DMS53 treated with DMSO at 0.1 percent for 48 hours (cell line): ENCODE measurements at regions not wholly inside any gene's neighbourhood (a gene's known extent, or its start where the extent isn't known, plus 50 kb on each side); places are given as distances from the start of the nearest gene placed in this dataset.

ENCODE experiments used
- DNase-seq: peaks from one replicate; lab custom pipeline; 2025; ENCODE audit not compliant: unreplicated experiment; lab: John Stamatoyannopoulos, UW

DNA sequence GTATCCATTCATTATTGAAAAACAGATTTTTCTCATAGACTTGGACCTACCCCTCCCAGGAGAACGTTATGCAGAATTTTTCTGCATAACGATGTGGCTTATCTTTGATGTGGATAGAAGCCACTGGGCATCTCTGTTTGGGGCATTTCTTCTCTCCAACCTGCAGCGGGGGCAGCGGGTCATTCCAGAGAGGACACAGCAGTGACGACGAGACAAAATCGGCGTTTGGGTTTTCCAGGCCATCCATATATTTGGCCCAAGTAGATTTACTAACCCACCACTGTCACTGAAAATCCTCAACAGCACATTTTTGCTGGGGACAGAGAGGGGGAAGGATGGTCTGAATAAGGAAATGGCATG is 299.3 kb upstream of the PITRM1 start:
- DNase-seq: no peak

- no peak for DNase-seq
Observed at GRCh38 chr10:3471472-3471871, 298.9 kb upstream of the PITRM1 start.

DNA sequence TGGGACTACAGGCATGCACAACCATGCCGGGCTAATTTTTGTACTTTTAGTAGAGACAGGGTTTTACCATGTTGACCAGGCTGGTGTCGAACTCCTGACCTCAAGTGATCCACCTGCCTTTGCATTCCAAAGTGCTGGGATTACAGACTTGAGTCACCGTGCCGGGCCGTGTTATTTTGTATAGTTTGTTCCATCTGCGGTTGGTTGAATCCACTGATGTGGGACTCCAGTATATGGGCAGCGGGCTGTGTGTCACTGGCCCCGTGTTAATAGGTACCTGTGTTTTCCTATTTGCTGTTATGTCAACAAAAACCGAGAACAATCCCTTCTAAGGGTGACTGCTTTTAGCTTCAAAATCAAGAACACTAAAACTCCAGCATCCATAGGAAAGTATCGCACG is 297.6 kb upstream of the PITRM1 start:
- DNase-seq: no peak

- no peak for DNase-seq
Observed at GRCh38 chr10:3469639-3470020, 297.0 kb upstream of the PITRM1 start.

DNA sequence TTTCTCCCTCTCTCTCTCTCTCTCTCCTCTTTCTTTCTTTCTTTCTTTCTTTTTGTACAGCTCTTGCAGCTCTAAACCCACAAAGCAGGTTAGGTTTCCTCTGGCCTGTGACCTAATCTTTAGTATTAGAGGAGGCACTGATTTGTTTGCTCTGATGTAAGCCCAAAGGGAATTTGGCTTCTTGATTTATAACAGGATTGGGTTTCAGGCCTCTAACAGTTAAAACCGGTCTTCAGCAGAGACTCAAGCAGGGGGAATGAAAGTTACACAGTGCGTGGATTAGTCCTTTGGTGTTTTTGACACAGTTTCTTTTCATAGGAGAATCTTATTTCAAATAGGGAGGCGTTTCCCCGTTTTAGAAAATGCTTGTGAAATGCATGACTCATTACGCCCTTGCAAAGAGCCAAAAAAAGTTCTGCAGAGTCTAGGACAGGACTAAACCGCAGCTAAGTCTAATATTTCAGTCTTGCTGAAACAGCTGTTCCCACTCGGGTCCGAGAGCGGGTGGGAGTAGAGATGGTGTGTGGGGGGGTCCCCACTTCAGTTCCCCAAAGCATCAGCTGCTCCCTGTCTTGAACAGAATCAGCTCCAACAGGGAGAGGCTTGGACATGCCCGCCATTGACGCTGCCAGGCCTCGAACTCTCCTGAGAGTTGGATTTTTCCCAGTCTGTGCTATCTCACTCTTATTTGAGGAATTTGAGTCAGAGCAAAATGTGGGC is 296.5 kb upstream of the PITRM1 start:
- DNase-seq: no peak

DNA sequence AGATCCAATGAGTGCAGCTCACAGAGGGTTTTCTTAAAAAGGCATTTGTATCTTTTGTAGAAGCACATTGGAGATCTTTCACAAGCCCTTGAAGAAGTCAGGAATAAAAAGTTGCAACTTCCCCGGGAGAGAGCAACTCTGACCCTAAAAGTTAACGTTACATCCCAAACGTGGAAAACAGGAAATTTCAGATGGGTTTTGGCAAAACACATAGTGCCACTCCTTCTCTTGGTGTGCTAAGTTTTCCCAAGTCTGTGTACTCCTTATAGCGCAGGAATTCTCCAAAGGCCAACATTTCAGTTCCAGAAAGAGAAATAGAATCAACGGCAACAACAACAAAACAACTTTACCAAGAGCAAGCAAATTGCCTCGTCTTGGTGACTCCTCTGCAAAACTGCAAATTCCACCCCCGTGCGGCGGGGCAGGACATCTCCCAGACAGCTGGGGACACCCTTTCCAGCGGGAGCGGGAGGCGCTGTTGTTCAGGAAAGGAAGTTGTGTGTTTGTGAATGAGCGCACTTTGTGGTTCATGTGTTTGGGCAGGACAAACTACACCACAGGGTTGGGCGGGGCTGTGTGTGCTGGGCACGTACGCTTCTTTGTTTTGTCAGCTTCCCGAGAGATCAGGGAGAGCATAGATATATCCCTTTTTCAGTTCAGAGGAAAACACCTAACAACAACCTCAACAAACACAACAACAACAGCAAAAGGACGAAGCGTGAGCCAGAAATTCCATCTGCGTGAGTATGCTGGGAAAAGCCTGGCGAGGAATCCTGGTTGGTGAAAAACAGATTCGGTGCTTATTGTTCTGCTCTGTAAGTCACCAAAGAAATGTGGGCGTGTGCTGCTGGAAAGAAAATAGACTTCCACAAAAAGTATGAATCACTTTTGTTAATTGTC is 294.7 kb upstream of the PITRM1 start:
- DNase-seq: peak; percentile 82

DNA sequence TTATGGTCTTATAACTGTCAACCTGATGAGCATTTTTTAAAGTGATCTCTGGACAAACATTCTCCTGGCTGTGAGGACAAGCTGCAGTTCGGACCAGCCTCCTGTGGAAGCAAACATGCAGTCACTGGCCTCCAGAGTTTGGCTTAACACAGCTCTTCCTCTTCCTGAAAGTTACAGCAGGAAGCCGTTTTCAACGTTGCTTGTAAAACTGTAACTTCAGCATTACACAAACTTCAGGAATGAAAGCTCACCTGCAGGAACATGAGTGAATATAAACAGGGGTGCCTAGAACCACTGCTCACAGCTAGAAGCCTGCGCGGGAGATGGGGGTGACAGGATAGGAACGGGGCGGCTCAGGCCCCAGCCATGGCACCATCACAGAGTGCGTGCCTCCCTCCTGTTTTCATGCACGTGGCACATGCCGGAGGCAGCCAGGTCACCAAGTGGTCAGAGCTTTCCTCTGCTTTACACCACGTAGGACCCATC is 292.9 kb upstream of the PITRM1 start:
- no peak for DNase-seq

DNA sequence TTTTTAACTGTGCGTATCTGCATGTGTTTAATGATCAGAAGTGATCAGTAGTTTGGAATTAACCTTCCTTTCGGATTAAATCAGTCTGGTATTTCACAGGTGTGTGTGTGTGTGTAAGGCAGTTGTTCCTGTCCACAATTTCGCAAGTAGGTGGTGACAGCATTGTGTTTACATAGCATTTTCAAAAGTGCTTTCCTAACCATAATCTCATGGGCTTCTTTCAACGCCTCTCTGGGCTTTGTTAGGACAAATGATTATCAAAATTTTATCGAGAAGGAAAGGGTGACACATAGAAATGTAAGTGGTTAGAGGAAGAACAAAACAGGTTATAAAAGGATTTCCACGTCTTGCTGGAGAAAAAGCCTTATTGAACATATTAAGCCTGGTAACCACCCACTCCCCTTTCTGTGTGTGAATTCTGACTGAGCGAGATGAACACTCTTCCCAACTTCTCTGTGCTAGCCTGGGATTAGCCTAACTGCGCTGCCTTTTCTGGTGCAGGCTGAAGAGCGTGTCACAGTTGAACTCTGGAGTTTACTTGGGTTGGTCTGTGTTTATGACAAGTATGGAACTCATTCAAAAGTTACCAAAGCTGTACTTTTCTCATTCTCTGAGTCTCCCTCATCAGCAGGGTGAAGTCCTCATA is 292.3 kb upstream of the PITRM1 start:
- peak; percentile 64 for DNase-seq

GRCh38 chr10:3460420-3461128 is 288.0 kb upstream of the PITRM1 start:
- no peak for DNase-seq

- DNase-seq: no peak
Observed at GRCh38 chr10:3455385-3456334, 283.1 kb upstream of the PITRM1 start.

DNA sequence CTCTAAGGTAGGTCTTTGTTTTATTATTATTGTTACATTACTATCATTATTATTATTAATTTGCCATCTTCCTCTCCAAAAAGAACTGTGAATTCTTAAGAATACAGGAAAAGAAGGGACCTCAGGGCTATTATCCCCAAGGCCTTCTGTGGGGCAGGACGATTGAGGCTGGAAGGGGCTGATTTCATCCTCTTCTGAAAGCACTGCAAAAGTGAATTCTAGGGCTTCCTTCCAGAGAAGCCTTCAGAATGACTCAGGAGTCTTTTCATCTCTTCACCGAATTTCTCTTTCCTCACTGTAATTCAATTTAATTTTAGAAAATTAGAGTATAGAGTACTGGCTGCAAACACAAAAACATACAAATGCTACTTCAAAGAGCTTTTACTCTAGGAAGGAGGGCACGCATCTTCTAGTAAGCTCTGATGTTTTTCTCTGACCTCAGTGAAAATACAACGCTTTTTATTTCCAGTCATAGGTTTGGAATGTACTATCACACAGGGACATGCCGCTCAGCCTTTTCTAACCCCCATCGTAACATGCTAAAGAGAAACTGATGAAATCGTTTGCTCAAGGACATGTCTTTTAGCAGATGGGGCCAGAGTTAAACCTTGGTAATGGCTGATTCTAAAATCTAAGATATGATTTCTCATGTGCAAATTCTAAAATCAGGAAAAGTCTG is 280.2 kb upstream of the PITRM1 start:
- DNase-seq: no peak

GRCh38 chr10:3452173-3452626 is 279.6 kb upstream of the PITRM1 start:
- no peak for DNase-seq

DNA sequence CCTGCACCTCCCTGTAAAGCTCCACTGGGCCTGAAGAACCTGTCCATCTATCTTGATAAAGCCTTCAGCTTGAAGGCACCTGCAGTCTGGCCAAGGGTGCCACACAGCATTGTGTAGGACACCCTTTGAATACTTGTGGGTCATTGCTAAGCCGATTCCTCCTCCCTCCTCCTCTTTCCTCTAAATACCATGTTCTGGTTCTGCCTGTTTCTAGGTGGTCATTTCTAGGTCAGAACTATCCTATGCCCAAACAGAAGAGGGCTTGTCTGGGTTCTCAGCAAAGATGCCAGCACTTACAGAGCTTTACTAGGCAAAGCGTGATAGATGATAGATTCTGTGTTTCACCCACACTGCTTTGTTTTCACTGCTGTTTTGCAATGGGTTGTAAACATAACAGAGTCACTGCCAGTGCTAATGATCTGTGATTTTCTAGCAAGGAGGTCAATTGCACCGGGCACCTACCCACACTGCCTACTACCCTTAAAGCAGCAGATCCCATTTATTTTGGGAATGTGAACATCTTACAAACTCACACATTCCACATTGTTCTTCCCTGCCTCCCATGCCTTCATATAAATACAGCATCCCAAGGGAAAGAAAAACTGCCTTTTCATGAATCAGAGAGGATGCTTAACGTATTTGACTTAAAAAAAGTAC is 279.1 kb upstream of the PITRM1 start:
- no peak for DNase-seq

DNA sequence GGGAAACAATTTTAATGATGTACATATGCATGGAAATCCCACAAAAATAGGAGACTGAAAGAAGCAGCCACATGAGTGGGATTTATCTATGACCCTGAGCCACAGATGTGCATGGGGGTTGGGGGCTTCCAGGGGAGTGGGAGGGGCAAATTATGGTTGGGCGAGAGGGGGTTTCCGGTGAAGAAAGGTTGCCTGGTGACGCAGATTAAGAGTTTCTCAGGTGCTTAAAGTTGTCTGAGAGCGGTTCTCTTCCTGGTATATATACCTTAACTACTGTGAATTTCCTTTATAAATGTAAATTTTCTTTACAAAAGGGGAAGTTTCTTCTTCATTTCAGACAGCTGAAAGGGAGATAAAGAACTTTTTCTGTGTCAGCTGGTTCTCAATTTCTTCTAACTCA is 273.6 kb upstream of the PITRM1 start:
- no peak for DNase-seq

DNA sequence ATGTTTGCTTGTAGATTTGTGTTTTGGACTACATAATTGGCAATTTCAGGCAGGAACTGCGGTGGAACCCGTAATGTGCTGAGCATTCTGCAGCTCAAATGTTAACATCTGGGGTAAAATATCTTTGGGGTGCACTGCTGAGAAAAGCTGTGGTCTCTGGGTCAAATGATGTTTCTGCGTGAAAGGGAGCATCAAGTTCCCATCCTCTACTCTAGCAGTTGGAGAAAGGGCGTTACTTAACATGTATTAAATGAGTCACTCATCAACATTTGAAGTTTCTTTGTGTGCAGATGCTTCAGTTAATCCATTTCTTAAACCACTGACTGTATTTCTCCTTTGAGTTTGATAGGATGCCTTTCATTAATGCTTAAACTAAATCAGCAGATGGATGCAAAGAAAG is 273.1 kb upstream of the PITRM1 start:
- no peak for DNase-seq

- no peak for DNase-seq
Observed at GRCh38 chr10:3442451-3442990, 269.9 kb upstream of the PITRM1 start.

- DNase-seq: no peak
Observed at GRCh38 chr10:3439183-3439582, 266.6 kb upstream of the PITRM1 start.

- no peak for DNase-seq
Observed at GRCh38 chr10:3438606-3439005, 266.0 kb upstream of the PITRM1 start.

- DNase-seq: no peak
Observed at GRCh38 chr10:3435671-3436070, 263.1 kb upstream of the PITRM1 start.
